HEK293 (cell line): ENCODE measurements at regions not wholly inside any gene's neighbourhood (a gene's known extent, or its start where the extent isn't known, plus 50 kb on each side); places are given as distances from the start of the nearest gene placed in this dataset.

Experiments
- ZNF670 ChIP-seq: fragments of 450-650 bp; formaldehyde crosslinking; IDR thresholded peaks from 2 replicates; pipeline ENCODE4 v1.5.1; 2016; ENCODE audit warnings: missing biosample characterization, missing genetic modification characterization, low read depth
- TF ChIP-seq, protein P1 (sequence below): fragments of 450-650 bp; formaldehyde crosslinking; IDR thresholded peaks from 2 replicates; pipeline ENCODE4 v1.5.1; 2016; ENCODE audit warnings: missing biosample characterization, missing genetic modification characterization

GRCh38 chr15:38975282-38975990, 410.8 kb upstream of the RASGRP1 start:
- TF ChIP-seq, protein P1, sequence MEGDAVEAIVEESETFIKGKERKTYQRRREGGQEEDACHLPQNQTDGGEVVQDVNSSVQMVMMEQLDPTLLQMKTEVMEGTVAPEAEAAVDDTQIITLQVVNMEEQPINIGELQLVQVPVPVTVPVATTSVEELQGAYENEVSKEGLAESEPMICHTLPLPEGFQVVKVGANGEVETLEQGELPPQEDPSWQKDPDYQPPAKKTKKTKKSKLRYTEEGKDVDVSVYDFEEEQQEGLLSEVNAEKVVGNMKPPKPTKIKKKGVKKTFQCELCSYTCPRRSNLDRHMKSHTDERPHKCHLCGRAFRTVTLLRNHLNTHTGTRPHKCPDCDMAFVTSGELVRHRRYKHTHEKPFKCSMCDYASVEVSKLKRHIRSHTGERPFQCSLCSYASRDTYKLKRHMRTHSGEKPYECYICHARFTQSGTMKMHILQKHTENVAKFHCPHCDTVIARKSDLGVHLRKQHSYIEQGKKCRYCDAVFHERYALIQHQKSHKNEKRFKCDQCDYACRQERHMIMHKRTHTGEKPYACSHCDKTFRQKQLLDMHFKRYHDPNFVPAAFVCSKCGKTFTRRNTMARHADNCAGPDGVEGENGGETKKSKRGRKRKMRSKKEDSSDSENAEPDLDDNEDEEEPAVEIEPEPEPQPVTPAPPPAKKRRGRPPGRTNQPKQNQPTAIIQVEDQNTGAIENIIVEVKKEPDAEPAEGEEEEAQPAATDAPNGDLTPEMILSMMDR (tag by site-specific recombination) = no peak
- no peak for TF ChIP-seq ZNF670 (tag by site-specific recombination)
